ENCODE measurements at regions not wholly inside any gene's neighbourhood (a gene's known extent, or its start where the extent isn't known, plus 50 kb on each side); places are given as distances from the start of the nearest gene placed in this dataset.
"Not testable (repeated sequence)": the region's sequence is repeated elsewhere in the genome, so short reads cannot be mapped to it uniquely, and the experiment has no call there.

GRCh38 chr2:144924827-144925226 is 404.9 kb upstream of the ZEB2 start:
- no peak for DNase-seq (ENCODE audit: low spot score)

- no peak for DNase-seq (ENCODE audit: low spot score)
These were observed 402.6 kb upstream of the ZEB2 start for GRCh38 chr2:144922519-144922918.

GRCh38 chr2:144920755-144921530 is 401.0 kb upstream of the ZEB2 start:
- DNase-seq (ENCODE audit: low spot score) = no peak

DNA sequence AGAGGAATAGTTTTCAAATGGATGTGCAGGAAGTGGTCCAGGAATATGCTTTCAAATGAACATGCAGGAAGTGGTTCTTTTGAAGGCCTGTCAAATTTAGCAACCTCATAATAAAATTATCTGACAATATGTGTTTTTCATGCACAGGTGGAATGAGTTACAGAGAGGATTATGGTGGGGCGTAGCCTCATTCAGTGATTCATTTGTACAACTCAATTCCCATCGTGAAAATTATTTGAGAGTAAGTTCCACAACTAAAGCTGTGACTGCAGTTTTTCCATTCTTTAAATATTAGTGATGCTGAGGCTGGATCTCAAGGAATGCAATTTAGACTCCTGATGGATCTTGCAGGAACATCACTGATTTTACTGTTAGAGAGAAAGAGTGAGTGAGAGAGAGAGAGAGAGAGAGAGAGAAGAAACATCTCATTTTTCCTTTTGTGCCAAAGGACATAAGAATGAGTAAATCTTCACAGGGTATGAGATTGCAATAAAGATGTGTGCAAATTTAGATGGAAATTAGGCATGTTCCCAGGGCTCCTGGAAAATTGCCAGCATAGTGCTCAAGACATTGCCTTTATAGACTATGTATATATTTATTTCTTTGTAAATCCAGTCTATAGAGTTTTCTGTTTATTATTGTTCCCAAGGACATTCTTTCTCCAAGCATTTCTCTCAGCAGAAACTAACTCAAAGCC is 394.9 kb upstream of the ZEB2 start:
- DNase-seq (ENCODE audit: low spot score) = peak; percentile 8

DNA sequence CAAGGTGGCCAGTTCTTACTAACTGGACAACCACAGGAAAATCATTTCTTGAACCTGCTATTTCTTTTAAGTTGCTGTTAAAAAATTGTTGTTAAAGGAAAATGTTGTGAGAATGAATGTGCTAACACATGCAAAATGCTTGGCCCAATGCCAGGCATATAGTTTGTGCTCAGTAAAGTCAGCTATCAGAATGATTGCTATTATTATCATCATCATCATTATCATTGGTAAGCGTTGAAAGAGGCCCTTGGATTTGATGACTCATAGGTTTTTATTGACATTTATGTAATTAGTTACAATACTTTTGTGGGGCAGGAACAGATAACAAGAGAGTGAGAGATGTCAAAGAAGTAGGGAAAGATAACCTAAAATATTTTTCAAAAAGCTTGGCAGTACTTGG is 394.2 kb upstream of the ZEB2 start:
- no peak for DNase-seq (ENCODE audit: low spot score)

DNA sequence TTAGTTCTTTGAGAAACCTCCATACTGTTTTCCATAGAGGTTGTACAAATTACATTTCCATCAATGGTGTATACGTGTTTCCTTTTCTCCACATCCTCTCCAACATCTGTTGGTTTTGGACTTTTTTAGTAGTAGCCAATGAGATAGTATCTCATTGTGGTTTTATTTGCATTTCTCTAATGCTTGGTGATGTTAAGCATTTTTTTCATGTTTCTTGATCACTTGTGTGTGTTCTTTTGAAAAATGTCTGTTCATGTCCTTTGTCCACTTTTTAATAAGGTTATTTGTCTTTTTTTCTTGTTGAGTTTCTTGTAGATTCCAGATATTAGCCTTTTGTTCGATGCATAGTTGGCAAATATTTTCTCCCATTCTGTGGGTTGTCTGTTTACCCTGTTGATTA is 392.3 kb upstream of the ZEB2 start:
- no peak for DNase-seq (ENCODE audit: low spot score)

DNA sequence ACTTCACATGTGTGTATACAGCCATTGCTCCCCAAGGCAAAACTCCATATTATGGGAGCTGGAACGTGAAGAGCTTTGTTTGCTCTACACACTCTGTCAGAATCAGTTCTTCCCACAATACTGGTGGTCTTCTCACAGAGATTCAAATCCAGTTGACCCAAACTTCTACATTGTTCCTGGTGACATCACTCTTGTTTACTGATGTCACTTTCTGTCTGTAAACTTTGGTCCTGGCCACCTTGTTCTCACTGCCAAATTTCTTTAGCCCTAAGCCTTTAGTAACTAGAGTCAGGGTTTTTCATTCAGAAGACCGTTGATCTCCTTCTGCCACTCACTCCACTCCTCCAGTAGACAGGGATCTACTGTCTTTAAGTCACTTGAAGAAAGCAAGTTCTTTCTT is 386.0 kb upstream of the ZEB2 start:
- DNase-seq (ENCODE audit: low spot score) = no peak

DNA sequence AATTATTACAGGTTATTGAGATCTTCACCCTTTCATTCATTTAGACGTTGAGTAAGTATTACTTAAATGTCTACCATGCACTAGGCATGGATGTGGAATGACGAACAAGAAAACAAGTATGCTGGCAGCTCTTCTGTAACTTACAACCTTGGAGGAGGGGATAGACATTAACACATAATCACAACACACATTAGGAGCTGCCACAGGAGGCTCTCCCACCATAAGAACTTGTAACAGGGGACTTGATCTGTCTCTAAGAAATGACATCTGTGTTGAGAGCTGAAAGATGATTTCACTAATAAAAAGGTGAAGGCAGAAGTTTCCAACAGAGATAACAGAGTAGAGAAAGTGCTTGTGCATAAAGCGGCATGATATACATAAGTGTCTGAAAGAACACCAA is 384.7 kb upstream of the ZEB2 start:
- no peak for DNase-seq (ENCODE audit: low spot score)

GRCh38 chr2:144903045-144903444 is 383.1 kb upstream of the ZEB2 start:
- DNase-seq (ENCODE audit: low spot score) = not testable (repeated sequence)

DNA sequence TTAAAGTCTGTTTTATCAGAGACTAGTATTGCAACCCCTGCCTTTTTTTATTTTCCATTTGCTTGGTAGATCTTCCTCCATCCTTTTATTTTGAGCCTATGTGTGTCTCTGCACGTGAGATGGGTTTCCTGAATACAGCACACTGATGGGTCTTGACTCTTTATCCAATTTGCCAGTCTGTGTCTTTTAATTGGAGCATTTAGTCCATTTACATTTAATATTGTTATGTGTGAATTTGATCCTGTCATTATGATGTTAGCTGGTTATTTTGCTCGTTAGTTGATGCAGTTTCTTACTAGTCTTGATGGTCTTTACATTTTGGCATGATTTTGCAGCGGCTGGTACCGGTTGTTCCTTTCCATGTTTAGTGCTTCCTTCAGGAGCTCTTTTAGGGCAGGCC is 381.5 kb upstream of the ZEB2 start:
- DNase-seq (ENCODE audit: low spot score) = not testable (repeated sequence)

DNA sequence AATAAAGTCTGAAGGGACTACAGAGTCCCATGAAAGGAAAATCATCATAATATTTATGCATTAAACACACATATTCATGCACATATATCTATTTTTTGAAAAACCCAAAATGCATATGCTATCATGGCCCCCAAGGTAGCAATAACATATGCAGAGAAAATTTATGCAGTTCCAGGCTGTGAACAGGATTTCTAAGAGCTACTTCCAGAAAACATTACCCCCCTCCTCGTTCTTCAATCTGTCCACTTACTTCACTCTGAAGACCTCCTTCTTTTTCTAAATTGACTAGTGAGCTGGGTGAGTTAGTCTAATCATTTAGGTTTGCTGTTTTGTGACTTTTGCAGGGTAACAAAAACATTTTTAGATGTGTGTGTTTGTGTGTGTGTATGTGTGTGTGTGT is 376.4 kb upstream of the ZEB2 start:
- DNase-seq (ENCODE audit: low spot score) = no peak

DNA sequence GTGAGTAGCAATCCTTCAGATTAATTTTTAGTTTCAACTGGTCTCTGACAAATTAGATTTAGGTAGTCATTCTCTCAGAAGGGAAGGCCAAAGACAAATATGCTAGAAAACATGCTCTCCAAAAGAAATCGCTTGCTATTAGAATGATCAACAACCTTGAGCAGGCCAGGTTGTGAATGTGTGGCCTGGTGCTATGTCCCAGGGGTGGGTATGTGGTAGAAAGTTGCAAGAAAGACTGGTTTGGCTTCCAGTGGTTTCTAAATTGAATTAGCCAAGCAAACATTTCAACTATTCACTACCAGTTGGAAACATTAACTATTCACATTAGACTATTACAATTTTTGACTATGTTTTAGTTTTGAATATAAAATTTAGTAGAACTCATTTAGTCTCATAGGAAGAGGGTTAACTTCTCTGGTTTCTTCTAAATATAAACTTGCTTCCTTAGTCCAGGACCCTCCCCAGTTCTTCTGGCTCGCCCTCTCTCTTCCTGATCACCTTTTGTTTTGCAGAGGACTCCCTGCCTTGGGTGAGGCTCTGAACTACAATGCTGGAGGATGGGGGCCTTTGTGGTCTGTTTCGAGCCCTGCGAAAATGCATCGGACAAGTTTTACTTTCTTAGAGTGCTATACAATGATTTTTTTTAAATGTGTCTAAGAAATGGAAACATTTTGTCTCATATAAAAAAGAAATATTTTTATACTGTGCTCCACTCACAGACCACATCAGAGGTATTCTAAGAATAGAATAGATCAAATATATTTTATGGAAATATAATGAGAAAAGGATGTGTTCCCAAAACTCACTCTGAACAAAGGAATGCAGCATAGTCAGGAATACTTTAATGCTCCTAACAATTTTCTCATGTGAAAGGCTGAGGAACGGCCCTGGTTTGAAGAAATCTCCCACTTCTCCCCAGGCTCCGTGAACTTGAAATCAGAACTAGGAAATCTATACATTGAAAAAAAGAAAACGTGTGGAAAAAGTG is 375.0 kb upstream of the ZEB2 start:
- no peak for DNase-seq (ENCODE audit: low spot score)

DNA sequence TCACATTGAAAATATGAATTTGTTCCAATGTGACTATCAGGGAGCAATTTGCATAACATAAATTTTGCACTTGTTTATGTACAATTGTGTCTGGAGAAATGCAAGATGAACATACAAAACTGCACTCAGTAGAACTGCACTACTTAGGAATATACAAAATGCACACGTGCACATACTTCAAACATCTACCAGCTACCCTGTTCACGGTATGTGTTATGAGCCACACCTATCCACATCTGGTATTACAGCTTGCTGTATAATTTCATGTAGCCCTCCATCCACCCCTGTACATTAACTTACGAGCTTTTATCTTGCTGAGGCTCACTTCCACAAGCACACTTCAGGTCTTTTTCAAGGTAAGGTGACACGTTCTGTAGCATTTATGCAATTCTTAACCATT is 373.5 kb upstream of the ZEB2 start:
- DNase-seq (ENCODE audit: low spot score) = no peak

GRCh38 chr2:144890828-144891227 is 370.9 kb upstream of the ZEB2 start:
- DNase-seq (ENCODE audit: low spot score) = peak; percentile 11

DNA sequence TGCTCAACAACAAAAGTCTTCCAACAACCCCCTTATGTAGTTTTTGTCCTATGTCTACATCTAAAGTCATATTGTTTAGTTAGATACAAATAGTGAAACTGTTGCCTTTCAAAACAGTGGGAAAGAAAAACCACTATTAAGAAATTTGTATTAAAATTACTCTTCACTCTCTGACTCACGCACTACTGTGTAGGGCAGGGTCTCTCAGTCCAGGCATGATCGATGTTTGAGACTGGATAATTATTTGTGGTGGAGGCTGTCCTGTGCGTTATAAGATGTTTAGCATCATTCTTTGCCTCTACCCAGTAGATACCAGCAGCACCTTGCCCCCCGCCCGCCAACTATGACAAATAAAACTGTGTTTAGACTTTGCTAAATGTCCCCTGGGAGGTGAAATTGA is 369.4 kb upstream of the ZEB2 start:
- DNase-seq (ENCODE audit: low spot score) = no peak

DNA sequence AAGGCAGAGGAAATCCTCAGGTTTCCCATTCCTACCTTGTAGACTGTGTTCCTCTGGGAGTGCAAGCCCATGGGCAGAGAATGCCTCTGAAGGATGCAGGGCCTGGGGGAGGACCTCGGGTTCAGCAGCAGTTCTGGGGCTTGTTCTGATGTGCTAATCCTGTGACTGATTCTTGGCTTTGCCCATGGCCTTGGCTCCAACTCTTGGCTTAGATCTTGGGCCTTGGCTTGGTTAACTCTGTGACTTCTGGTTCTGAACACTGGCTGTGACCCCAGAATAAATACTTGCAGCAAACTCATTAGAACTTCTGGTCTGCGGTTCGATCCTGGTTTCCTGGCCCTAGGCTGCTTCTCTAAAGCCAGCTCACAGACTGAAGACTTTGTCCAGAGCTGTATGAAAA is 366.9 kb upstream of the ZEB2 start:
- DNase-seq (ENCODE audit: low spot score) = no peak

GRCh38 chr2:144877893-144878292 is 358.0 kb upstream of the ZEB2 start:
- DNase-seq (ENCODE audit: low spot score) = no peak

GRCh38 chr2:144876013-144876412 is 356.1 kb upstream of the ZEB2 start:
- DNase-seq (ENCODE audit: low spot score) = no peak

- DNase-seq (ENCODE audit: low spot score) = no peak
These were observed 355.5 kb upstream of the ZEB2 start for GRCh38 chr2:144875290-144875969.

DNA sequence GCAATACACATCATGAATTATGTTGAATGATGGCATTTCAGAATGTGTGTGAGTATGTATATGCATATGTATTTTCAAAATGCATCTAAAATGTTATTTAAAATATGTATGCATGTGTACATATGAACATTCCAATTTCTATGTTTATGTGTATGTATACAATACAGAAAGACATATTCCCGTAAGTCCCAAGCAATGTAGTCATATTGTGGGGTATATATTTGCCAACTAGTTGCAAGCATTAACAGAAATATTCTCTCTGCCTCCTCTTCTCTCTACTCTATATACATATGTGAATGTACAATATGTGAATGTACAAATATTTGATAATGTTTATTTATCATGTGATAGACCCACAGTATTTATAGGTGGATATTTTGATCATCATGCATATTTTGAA is 345.8 kb upstream of the ZEB2 start:
- no peak for DNase-seq (ENCODE audit: low spot score)

DNA sequence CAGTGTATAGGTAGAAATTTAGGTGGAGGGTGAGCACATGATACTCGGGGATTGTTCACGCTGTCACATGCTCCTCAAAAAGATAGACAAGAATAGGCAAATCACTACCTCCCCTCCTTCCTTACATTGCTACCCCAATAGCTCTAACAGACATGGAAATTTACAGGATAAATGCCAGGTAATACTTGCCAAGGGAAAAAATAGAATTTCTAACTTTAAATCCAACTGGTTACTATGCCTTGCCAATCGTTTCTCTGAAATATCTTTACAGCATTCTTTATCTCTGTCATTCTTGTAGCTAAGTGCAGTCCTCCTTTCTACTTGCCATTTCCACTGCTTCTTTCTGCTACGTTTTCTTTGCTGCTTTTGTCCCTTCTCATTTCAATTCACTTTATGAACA is 339.8 kb upstream of the ZEB2 start:
- no peak for DNase-seq (ENCODE audit: low spot score)

GRCh38 chr2:144858211-144858610 is 338.3 kb upstream of the ZEB2 start:
- DNase-seq (ENCODE audit: low spot score) = no peak

Data from SK-N-DZ (cell line).